Fibroblast of lung (primary cell): ENCODE measurements at regions not wholly inside any gene's neighbourhood (a gene's known extent, or its start where the extent isn't known, plus 50 kb on each side); places are given as distances from the start of the nearest gene placed in this dataset.

Experiments used
- DNase-seq, 2 donors: peaks; one replicate each; pipeline versions ENCODE4 v3.0.0 to v3.0.0-alpha.2; 2010; ENCODE audit warnings: low read depth in 2 of 2
- H2AFZ ChIP-seq: 2 replicates; pipeline ENCODE4 v1.5.1; 2012; ENCODE audit warnings: low read length, control low read depth, inconsistent platforms
- H3K27ac ChIP-seq: 2 replicates; pipeline ENCODE4 v1.5.1; 2011; ENCODE audit warnings: low read length, control low read depth; ENCODE audit not compliant: insufficient read depth
- H3K27me3 ChIP-seq: 2 replicates; pipeline ENCODE4 v1.5.1; 2011; ENCODE audit warnings: mild to moderate bottlenecking, low read length; ENCODE audit not compliant: control insufficient read depth, insufficient read depth
- H3K36me3 ChIP-seq: 2 replicates; pipeline ENCODE4 v1.5.1; 2011; ENCODE audit warnings: low read length; ENCODE audit not compliant: control insufficient read depth, insufficient read depth
- H3K4me1 ChIP-seq: 2 replicates; pipeline ENCODE4 v1.5.1; 2011; ENCODE audit warnings: low read length; ENCODE audit not compliant: control insufficient read depth, insufficient read depth; ENCODE audit errors: extremely low read depth
- H3K4me2 ChIP-seq: 2 replicates; pipeline ENCODE4 v1.5.1; 2011; ENCODE audit warnings: low read length, control low read depth; ENCODE audit not compliant: insufficient read depth; ENCODE audit errors: extremely low read depth
- H3K4me3 ChIP-seq, 4 experiments: fragments of 200-600 bp in 1 of 4; sonication (generic) in 1 of 4; replicated peaks in 1 of 4; 2 replicates each; pipeline ENCODE4 v1.5.1; 2011 to 2016; ENCODE audit warnings: low read length in 4 of 4, low read depth in 3 of 4, mild to moderate bottlenecking in 3 of 4, control low read depth in 2 of 4, inconsistent platforms in 1 of 4, mixed read lengths in 1 of 4; ENCODE audit not compliant: insufficient read depth in 1 of 4; ENCODE audit errors: control extremely low read depth in 1 of 4
- H3K79me2 ChIP-seq: 2 replicates; pipeline ENCODE4 v1.5.1; 2012; ENCODE audit warnings: mild to moderate bottlenecking, low read length, inconsistent platforms; ENCODE audit not compliant: control insufficient read depth, insufficient read depth
- H3K9ac ChIP-seq: 2 replicates; pipeline ENCODE4 v1.5.1; 2011; ENCODE audit warnings: mild to moderate bottlenecking, low read length, control low read depth; ENCODE audit not compliant: insufficient read depth
- H3K9me3 ChIP-seq: 2 replicates; pipeline ENCODE4 v1.5.1; 2012; ENCODE audit warnings: low read depth, low read length; ENCODE audit not compliant: control insufficient read depth, insufficient read depth
- H4K20me1 ChIP-seq: 2 replicates; pipeline ENCODE4 v1.5.1; 2011; ENCODE audit warnings: low read length; ENCODE audit not compliant: control insufficient read depth, insufficient read depth; ENCODE audit errors: extremely low read depth
- CTCF ChIP-seq, 2 donors: IDR thresholded peaks in 1 of 2; conservative IDR thresholded peaks in 1 of 2; 1 replicate in 1 of 2; 2 replicates in 1 of 2; pipeline ENCODE4 v1.5.1; 2011 to 2012; ENCODE audit warnings: low read length in 2 of 2, control low read depth in 1 of 2, inconsistent platforms in 1 of 2, low read depth in 1 of 2, mild to moderate bottlenecking in 1 of 2
- EZH2 ChIP-seq: IDR thresholded peaks from 2 replicates; pipeline ENCODE4 v1.5.1; 2012; ENCODE audit warnings: low read length, control low read depth, mild to moderate bottlenecking; ENCODE audit errors: missing control alignments

GRCh38 chr3:72338942-72339669, 509.1 kb downstream of the SHQ1 start:
- H3K79me2 ChIP-seq, result no peaks in the 10 kb centered on the region
- TF ChIP-seq EZH2, result no peak
- no peak for TF ChIP-seq CTCF (conservative IDR thresholded peaks at IDR 0.05 in 1 of 2, IDR thresholded peaks at IDR 0.05 in 1 of 2; ENCODE audit: low read depth in 1 of 2, low read length in 2 of 2)
- H3K4me1 ChIP-seq, result peaks cover 10% of the 10 kb centered on the region
- no peaks in the 10 kb centered on the region for H3K9me3 ChIP-seq
- H3K4me2 ChIP-seq, result peak overlapping the region; percentile 23
- peak; percentile 97 to 98 for DNase-seq
- H2AFZ ChIP-seq, result no peak overlapping the region
- H3K36me3 ChIP-seq, result no peaks in the 10 kb centered on the region
- no peaks in the 10 kb centered on the region for H4K20me1 ChIP-seq
- no peaks in the 10 kb centered on the region for H3K27me3 ChIP-seq
- no peak overlapping the region for H3K4me3 ChIP-seq
- H3K9ac ChIP-seq, result no peak overlapping the region
- peak overlapping the region; percentile 72 for H3K27ac ChIP-seq

GRCh38 chr3:72338082-72338941, 509.9 kb downstream of the SHQ1 start:
- H3K9ac ChIP-seq, result no peak overlapping the region
- peak in 1 of 2 donors; percentile 61 for DNase-seq

More at GRCh38 chr3:72338082-72338941, 509.9 kb downstream of the SHQ1 start:
- Histone ChIP-seq H2AFZ (no peak overlapping the region), H3K4me1 (peaks cover 10% of the 10 kb centered on the region), H3K4me3 (no peak overlapping the region), H3K9me3 (no peaks in the 10 kb centered on the region), H3K27ac (peak overlapping the region; percentile 72), H3K27me3 (no peaks in the 10 kb centered on the region), H3K4me2 (no peak overlapping the region), H3K36me3 (no peaks in the 10 kb centered on the region), H3K79me2 (no peaks in the 10 kb centered on the region), H4K20me1 (no peaks in the 10 kb centered on the region)
- TF ChIP-seq EZH2 (no peak), CTCF (conservative IDR thresholded peaks at IDR 0.05 in 1 of 2, IDR thresholded peaks at IDR 0.05 in 1 of 2; ENCODE audit: low read depth in 1 of 2, low read length in 2 of 2) (no peak)
